Glutamatergic neuron (in vitro differentiated cells): ENCODE measurements at regions not wholly inside any gene's neighbourhood (a gene's known extent, or its start where the extent isn't known, plus 50 kb on each side); places are given as distances from the start of the nearest gene placed in this dataset.

Source experiments
- DNase-seq: peaks from one replicate; pipeline ENCODE4 v3.0.0; 2022
- H3K27ac Mint-ChIP-seq: one replicate; pipeline ENCODE4 v1.8.0; 2020; ENCODE audit warnings: mild to moderate bottlenecking, mixed read lengths, inconsistent platforms; ENCODE audit not compliant: unreplicated experiment
- H3K27me3 Mint-ChIP-seq: one replicate; pipeline ENCODE4 v1.8.0; 2020; ENCODE audit warnings: mild to moderate bottlenecking, moderate library complexity, mixed read lengths, inconsistent platforms; ENCODE audit not compliant: unreplicated experiment
- H3K36me3 Mint-ChIP-seq: one replicate; pipeline ENCODE4 v1.8.0; 2020; ENCODE audit warnings: mild to moderate bottlenecking, mixed read lengths, inconsistent platforms; ENCODE audit not compliant: unreplicated experiment
- H3K4me1 Mint-ChIP-seq: one replicate; pipeline ENCODE4 v1.8.0; 2020; ENCODE audit warnings: mild to moderate bottlenecking, low read depth, mixed read lengths, inconsistent platforms; ENCODE audit not compliant: unreplicated experiment
- H3K4me3 Mint-ChIP-seq: one replicate; pipeline ENCODE4 v1.8.0; 2020; ENCODE audit warnings: mild to moderate bottlenecking, mixed read lengths, inconsistent platforms; ENCODE audit not compliant: unreplicated experiment
- H3K9me3 Mint-ChIP-seq: one replicate; pipeline ENCODE4 v1.8.0; 2020; ENCODE audit warnings: mild to moderate bottlenecking, moderate library complexity, mixed read lengths, inconsistent platforms; ENCODE audit not compliant: unreplicated experiment
- TF ChIP-seq, protein P1 (sequence below): fragments of 200-600 bp; sonication (generic); IDR thresholded peaks from one replicate; pipeline ENCODE4 v1.5.0; 2021; ENCODE audit not compliant: partially characterized antibody, unreplicated experiment

GRCh38 chr3:81261996-81262395 lies 499.4 kb downstream of the GBE1 start:
- Mint-ChIP-seq H3K4me3 (no peak overlapping the region), H3K27me3 (no peaks in the 10 kb centered on the region), H3K9me3 (no peaks in the 10 kb centered on the region), H3K36me3 (no peaks in the 10 kb centered on the region), H3K27ac (no peak overlapping the region), H3K4me1 (no peaks in the 10 kb centered on the region)
- TF ChIP-seq, protein P1, sequence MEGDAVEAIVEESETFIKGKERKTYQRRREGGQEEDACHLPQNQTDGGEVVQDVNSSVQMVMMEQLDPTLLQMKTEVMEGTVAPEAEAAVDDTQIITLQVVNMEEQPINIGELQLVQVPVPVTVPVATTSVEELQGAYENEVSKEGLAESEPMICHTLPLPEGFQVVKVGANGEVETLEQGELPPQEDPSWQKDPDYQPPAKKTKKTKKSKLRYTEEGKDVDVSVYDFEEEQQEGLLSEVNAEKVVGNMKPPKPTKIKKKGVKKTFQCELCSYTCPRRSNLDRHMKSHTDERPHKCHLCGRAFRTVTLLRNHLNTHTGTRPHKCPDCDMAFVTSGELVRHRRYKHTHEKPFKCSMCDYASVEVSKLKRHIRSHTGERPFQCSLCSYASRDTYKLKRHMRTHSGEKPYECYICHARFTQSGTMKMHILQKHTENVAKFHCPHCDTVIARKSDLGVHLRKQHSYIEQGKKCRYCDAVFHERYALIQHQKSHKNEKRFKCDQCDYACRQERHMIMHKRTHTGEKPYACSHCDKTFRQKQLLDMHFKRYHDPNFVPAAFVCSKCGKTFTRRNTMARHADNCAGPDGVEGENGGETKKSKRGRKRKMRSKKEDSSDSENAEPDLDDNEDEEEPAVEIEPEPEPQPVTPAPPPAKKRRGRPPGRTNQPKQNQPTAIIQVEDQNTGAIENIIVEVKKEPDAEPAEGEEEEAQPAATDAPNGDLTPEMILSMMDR, result no peak
- DNase-seq, result no peak

GRCh38 chr3:81255463-81255862 lies 506.0 kb downstream of the GBE1 start:
- no peak for DNase-seq
- Mint-ChIP-seq H3K27me3 (no peaks in the 10 kb centered on the region), H3K9me3 (no peaks in the 10 kb centered on the region), H3K36me3 (no peaks in the 10 kb centered on the region), H3K4me1 (no peaks in the 10 kb centered on the region), H3K27ac (no peak overlapping the region), H3K4me3 (no peak overlapping the region)
- TF ChIP-seq, protein P1, result no peak

DNA sequence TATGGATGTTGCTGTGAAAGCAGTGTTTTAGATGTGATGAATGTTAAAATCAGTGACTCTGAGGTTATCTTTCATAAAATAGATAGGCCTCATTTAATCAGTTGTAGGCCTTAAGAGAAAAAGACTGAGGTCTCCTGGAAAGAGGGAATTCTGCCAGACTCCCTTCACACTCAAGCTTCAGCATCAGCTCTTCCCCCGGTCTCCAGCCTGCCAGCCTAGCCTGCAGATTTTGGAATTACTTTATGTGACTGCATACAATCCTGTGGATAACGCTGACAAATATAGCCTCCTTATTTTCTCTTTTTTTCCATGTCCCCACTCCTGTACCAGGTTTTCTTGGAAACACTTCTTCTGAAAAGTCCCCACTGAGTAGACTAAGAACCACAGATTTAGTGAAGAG lies 510.3 kb downstream of the GBE1 start:
- TF ChIP-seq, protein P1, result no peak
- no peak for DNase-seq
- H3K4me3 Mint-ChIP-seq, result no peak overlapping the region
- peaks cover 2% of the 10 kb centered on the region for H3K27me3 Mint-ChIP-seq
- no peaks in the 10 kb centered on the region for H3K36me3 Mint-ChIP-seq
- H3K27ac Mint-ChIP-seq, result no peak overlapping the region
- H3K4me1 Mint-ChIP-seq, result no peaks in the 10 kb centered on the region
- no peaks in the 10 kb centered on the region for H3K9me3 Mint-ChIP-seq

- TF ChIP-seq, protein P1, result no peak
- H3K9me3 Mint-ChIP-seq, result no peaks in the 10 kb centered on the region
- no peaks in the 10 kb centered on the region for H3K36me3 Mint-ChIP-seq
- H3K4me3 Mint-ChIP-seq, result no peak overlapping the region
- H3K27ac Mint-ChIP-seq, result no peak overlapping the region
- no peak for DNase-seq
- no peaks in the 10 kb centered on the region for H3K4me1 Mint-ChIP-seq
- H3K27me3 Mint-ChIP-seq, result peaks cover 2% of the 10 kb centered on the region
Observed at GRCh38 chr3:81249540-81250029, 511.9 kb downstream of the GBE1 start.

DNA sequence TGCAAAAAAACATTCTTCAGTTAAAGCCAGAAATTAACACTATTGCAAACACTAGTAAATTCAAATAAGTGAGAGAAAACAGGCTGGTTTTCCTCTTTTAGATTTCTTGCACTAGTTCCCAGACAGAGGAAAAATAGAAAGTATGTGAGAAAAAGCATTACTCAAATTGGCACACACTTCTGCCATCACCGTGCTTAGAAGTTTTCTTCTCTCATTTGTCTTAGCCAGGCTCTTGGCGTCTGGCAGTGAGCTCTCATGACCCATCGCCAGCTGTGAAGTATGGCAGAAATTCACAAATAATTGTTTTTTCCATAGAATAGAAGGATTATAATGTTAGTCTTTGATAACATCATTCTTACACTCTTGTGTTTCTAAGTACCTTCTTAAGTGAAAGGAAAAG lies 515.9 kb downstream of the GBE1 start:
- Mint-ChIP-seq H3K36me3 (no peaks in the 10 kb centered on the region), H3K4me3 (no peak overlapping the region), H3K4me1 (peaks cover 6% of the 10 kb centered on the region), H3K27me3 (peaks cover 2% of the 10 kb centered on the region), H3K9me3 (no peaks in the 10 kb centered on the region), H3K27ac (no peak overlapping the region)
- TF ChIP-seq, protein P1, result no peak
- no peak for DNase-seq
